Uterus (tissue), 3 donors: ENCODE measurements at regions not wholly inside any gene's neighbourhood (a gene's known extent, or its start where the extent isn't known, plus 50 kb on each side); places are given as distances from the start of the nearest gene placed in this dataset.

Source experiments
- DNase-seq, 2 donors: peaks; one replicate each; pipeline ENCODE4 v3.0.0-alpha.2; 2019 to 2020
- H3K27ac ChIP-seq, 2 donors: fragments of 200-600 bp; sonication (generic); 1 replicate in 1 of 2; 2 replicates in 1 of 2; pipeline ENCODE4 v1.5.1; 2016 to 2018
- H3K27me3 ChIP-seq, 2 donors: fragments of 200-600 bp; sonication (generic); one replicate each; pipeline ENCODE4 v1.5.1; 2018 to 2019; ENCODE audit warnings: control low read depth in 1 of 2
- H3K36me3 ChIP-seq, 2 donors: fragments of 200-600 bp; sonication (generic); one replicate each; pipeline ENCODE4 v1.5.1; 2019; ENCODE audit warnings: control low read depth in 1 of 2
- H3K4me1 ChIP-seq, 2 donors: fragments of 200-600 bp; sonication (generic); one replicate each; pipeline ENCODE4 v1.5.1; 2018 to 2019; ENCODE audit warnings: control low read depth in 1 of 2
- H3K4me3 ChIP-seq, 2 donors: fragments of 200-600 bp; sonication (generic); 1 replicate in 1 of 2; 2 replicates in 1 of 2; pipeline ENCODE4 v1.5.1; 2018 to 2019; ENCODE audit warnings: mild to moderate bottlenecking in 1 of 2
- H3K9me3 ChIP-seq, 2 donors: fragments of 200-600 bp; sonication (generic); one replicate each; pipeline ENCODE4 v1.5.1; 2019; ENCODE audit warnings: control low read depth in 1 of 2
- CTCF ChIP-seq, 4 experiments: fragments of 200-600 bp in 2 of 4; fragments of 450-650 bp in 2 of 4; sonication (generic) in 2 of 4; IDR thresholded peaks; one replicate each; pipeline ENCODE4 v1.5.1; 2016 to 2019; ENCODE audit warnings: antibody characterized with exemption in 4 of 4, mild to moderate bottlenecking in 2 of 4, moderate library complexity in 1 of 4
- POLR2A ChIP-seq, 2 donors: fragments of 450-650 bp; IDR thresholded peaks; one replicate each; pipeline ENCODE4 v1.6.1; 2016; ENCODE audit warnings: antibody characterized with exemption in 2 of 2, mild to moderate bottlenecking in 1 of 2, moderate library complexity in 1 of 2
- intact Hi-C: fragments of 100-400 bp; cut with DNase I; formaldehyde crosslinking; loops from one replicate; pipeline ENCODE4 v1.15.1; 2023; ENCODE audit warnings: low total_unique reads
- donor health status: DM: yes; HTN: yes; CAD: no.

- TF ChIP-seq CTCF (IDR thresholded peaks at IDR 0.05) = no peak
- TF ChIP-seq POLR2A (IDR thresholded peaks at IDR 0.05) = no peak
- no peaks in the 10 kb centered on the region for H3K9me3 ChIP-seq
- intact Hi-C loops = no loop called here
- no peaks in the 10 kb centered on the region for H3K4me1 ChIP-seq
- H3K27me3 ChIP-seq = no peaks in the 10 kb centered on the region
- H3K27ac ChIP-seq = no peak overlapping the region
- H3K36me3 ChIP-seq = no peaks in the 10 kb centered on the region
- no peak for DNase-seq
- no peak overlapping the region for H3K4me3 ChIP-seq
Observed at GRCh38 chr4:30370105-30370504, 350.1 kb upstream of the PCDH7 start.

DNA sequence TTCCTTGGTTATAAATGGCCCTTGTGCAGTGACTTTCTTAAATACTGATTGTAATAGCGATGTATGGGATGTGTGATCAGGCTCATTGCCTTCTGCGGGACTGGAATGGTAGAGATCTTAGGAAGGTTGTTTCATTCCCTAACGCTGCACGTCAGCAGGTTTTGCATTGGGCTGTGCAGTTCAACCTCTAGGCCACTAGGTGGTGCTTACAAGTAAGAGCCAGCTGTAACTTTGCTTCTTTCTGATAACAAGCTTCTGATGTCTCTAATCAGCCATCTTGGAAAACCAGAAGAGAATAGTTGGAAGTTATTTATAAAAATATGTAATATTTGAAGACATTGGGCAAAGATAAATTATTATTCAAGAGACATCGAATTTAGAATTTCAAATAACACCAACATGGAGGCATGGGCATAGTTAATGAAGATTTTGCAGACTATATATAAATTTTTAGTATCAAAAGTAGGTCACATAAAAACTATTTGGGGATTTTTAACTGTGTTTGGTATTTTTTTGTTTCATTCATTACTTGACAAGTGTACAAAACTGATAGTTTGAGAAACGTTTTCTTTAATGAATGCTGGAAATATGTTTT lies 339.7 kb upstream of the PCDH7 start:
- intact Hi-C loops = no loop called here

DNA sequence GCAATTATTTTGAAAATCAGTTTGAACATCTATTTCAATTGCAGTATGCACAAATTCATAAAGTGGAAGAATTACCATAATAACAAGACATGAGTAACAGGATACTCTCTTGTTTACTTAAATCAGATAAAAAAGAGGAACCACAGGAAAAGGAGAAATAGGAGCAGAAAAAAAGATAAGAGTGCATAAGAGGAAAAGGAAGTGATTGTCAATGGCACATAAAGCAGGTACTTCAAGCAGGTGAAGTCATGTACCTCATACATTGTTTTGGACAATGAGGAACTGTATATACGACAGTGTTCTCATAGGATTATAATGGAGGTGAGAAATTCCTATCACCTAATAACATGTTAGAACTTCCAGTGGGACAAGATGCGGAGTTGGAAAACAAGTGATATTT lies 334.5 kb upstream of the PCDH7 start:
- no peak for DNase-seq
- H3K27ac ChIP-seq = no peak overlapping the region
- H3K36me3 ChIP-seq = no peaks in the 10 kb centered on the region
- no peaks in the 10 kb centered on the region for H3K4me1 ChIP-seq
- no peaks in the 10 kb centered on the region for H3K27me3 ChIP-seq
- no peaks in the 10 kb centered on the region for H3K9me3 ChIP-seq
- TF ChIP-seq CTCF (IDR thresholded peaks at IDR 0.05) = no peak
- intact Hi-C loops = no loop called here
- H3K4me3 ChIP-seq = no peak overlapping the region

More for the DNA sequence above, 339.7 kb upstream of the PCDH7 start:
- no peak overlapping the region for H3K4me3 ChIP-seq
- TF ChIP-seq CTCF (IDR thresholded peaks at IDR 0.05) (no peak), POLR2A (IDR thresholded peaks at IDR 0.05) (no peak)
- DNase-seq = no peak
- H3K27ac ChIP-seq = no peak overlapping the region
- H3K4me1 ChIP-seq = no peaks in the 10 kb centered on the region
- H3K9me3 ChIP-seq = no peaks in the 10 kb centered on the region
- no peaks in the 10 kb centered on the region for H3K36me3 ChIP-seq
- H3K27me3 ChIP-seq = no peaks in the 10 kb centered on the region

DNA sequence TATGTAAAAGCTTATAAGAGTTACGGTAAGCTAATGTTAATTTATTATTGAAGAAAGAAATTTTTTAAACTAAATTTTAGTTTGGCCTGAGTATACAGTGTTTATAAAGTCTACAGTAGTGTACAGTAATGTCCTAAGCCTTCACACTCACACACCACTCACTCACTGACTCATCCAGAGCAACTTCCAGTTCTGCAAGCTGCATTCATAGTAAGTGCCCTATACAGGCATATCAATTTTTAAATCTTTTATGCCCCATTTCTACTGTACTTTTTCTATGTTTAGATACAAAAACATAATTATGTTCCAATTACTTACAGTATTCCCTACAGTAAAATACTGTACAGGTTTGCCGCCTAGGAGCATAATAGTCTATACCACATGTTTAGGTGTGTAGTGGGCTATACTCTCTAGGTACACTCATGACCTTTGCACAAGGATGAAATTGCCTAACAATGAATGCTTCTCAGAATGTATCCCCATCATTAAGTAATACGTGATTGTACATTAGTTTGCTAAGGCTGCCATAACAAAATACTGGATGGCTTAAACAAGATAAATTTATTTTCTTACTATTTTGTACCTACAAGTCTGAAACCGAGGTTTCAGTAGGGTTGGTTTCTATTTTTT lies 333.8 kb upstream of the PCDH7 start:
- no peak for DNase-seq
- Histone ChIP-seq H3K36me3 (no peaks in the 10 kb centered on the region), H3K27ac (no peak overlapping the region), H3K27me3 (no peaks in the 10 kb centered on the region), H3K9me3 (no peaks in the 10 kb centered on the region), H3K4me3 (no peak overlapping the region), H3K4me1 (no peaks in the 10 kb centered on the region)
- TF ChIP-seq CTCF (IDR thresholded peaks at IDR 0.05) = no peak
- no peak for TF ChIP-seq POLR2A (IDR thresholded peaks at IDR 0.05)
- intact Hi-C loops = no loop called here

- H3K4me1 ChIP-seq = no peaks in the 10 kb centered on the region
- intact Hi-C loops = no loop called here
- no peaks in the 10 kb centered on the region for H3K27me3 ChIP-seq
- no peak for DNase-seq
- H3K9me3 ChIP-seq = no peaks in the 10 kb centered on the region
- no peaks in the 10 kb centered on the region for H3K36me3 ChIP-seq
- H3K27ac ChIP-seq = no peak overlapping the region
- H3K4me3 ChIP-seq = no peak overlapping the region
- TF ChIP-seq POLR2A (IDR thresholded peaks at IDR 0.05) (no peak), CTCF (IDR thresholded peaks at IDR 0.05) (no peak)
Observed at GRCh38 chr4:30395902-30396301, 324.3 kb upstream of the PCDH7 start.
